Karpas-422 (cell line): ENCODE measurements at regions not wholly inside any gene's neighbourhood (a gene's known extent, or its start where the extent isn't known, plus 50 kb on each side); places are given as distances from the start of the nearest gene placed in this dataset.

Experiments
- DNase-seq: peaks from one replicate; pipeline ENCODE4 v3.0.0-alpha.2; 2015
- H2AFZ ChIP-seq: fragments of 200-600 bp; sonication (generic); 2 replicates; pipeline ENCODE4 v1.6.1; 2014; ENCODE audit warnings: antibody characterized with exemption, low read length, mixed read lengths
- H3K27ac ChIP-seq: fragments of 200-600 bp; sonication (generic); 2 replicates; pipeline ENCODE4 v1.5.1; 2014; ENCODE audit warnings: mild to moderate bottlenecking, low read length, moderate library complexity
- H3K27me3 ChIP-seq: fragments of 200-600 bp; sonication (generic); 2 replicates; pipeline ENCODE4 v1.6.1; 2014; ENCODE audit warnings: low read length, mixed read lengths
- H3K36me3 ChIP-seq: fragments of 200-600 bp; sonication (generic); 2 replicates; pipeline ENCODE4 v1.6.1; 2014; ENCODE audit warnings: low read length, mixed read lengths; ENCODE audit not compliant: insufficient read depth
- H3K4me1 ChIP-seq: fragments of 200-600 bp; sonication (generic); 2 replicates; pipeline ENCODE4 v1.6.1; 2014; ENCODE audit warnings: mild to moderate bottlenecking, low read length, mixed read lengths
- H3K4me2 ChIP-seq: fragments of 200-600 bp; sonication (generic); 2 replicates; pipeline ENCODE4 v1.6.1; 2014; ENCODE audit warnings: low read length, low read depth, mild to moderate bottlenecking; ENCODE audit not compliant: poor library complexity, severe bottlenecking
- H3K4me3 ChIP-seq: fragments of 200-600 bp; sonication (generic); 2 replicates; pipeline ENCODE4 v1.5.1; 2014; ENCODE audit warnings: mild to moderate bottlenecking, antibody characterized with exemption, low read length, mixed read lengths
- H3K79me2 ChIP-seq: fragments of 200-600 bp; sonication (generic); 2 replicates; pipeline ENCODE4 v1.6.1; 2014; ENCODE audit warnings: mild to moderate bottlenecking, low read length, mixed read lengths
- H3K9ac ChIP-seq: fragments of 200-600 bp; sonication (generic); 2 replicates; pipeline ENCODE4 v1.6.0; 2014; ENCODE audit warnings: low read length
- H3K9me2 ChIP-seq: fragments of 200-600 bp; sonication (generic), shearing (Covaris generic); replicated peaks from 2 replicates; pipeline ENCODE4 v1.6.0; 2014; ENCODE audit warnings: mild to moderate bottlenecking, low read length, moderate library complexity; ENCODE audit not compliant: insufficient read depth
- H3K9me3 ChIP-seq: fragments of 300-700, 200-600 bp; sonication (generic); 2 replicates; pipeline ENCODE4 v1.6.1; 2014; ENCODE audit warnings: low read length, mixed read lengths
- H4K20me1 ChIP-seq: fragments of 200-600 bp; sonication (generic); 2 replicates; pipeline ENCODE4 v1.6.1; 2014; ENCODE audit warnings: mild to moderate bottlenecking, antibody characterized with exemption, low read length, low read depth; ENCODE audit not compliant: insufficient read depth

- H3K4me3 ChIP-seq: no peak overlapping the region
- no peaks in the 10 kb centered on the region for H3K36me3 ChIP-seq
- no peaks in the 10 kb centered on the region for H4K20me1 ChIP-seq
- DNase-seq: no peak
- no peaks in the 10 kb centered on the region for H3K9me3 ChIP-seq
- no peak overlapping the region for H2AFZ ChIP-seq
- no peaks in the 10 kb centered on the region for H3K9me2 ChIP-seq
- no peaks in the 10 kb centered on the region; the same call in 1 of the 2 replicates for H3K27me3 ChIP-seq
- H3K9ac ChIP-seq: no peak overlapping the region
- no peaks in the 10 kb centered on the region for H3K79me2 ChIP-seq
- H3K4me2 ChIP-seq: no peak overlapping the region
- no peak overlapping the region for H3K27ac ChIP-seq
- no peaks in the 10 kb centered on the region for H3K4me1 ChIP-seq
Observed at GRCh38 chr6:20279608-20280287, 67.5 kb upstream of the MBOAT1 start.

- H3K4me1 ChIP-seq: no peaks in the 10 kb centered on the region
- no peaks in the 10 kb centered on the region for H4K20me1 ChIP-seq
- H3K27ac ChIP-seq: no peak overlapping the region
- H3K4me3 ChIP-seq: no peak overlapping the region
- no peaks in the 10 kb centered on the region for H3K36me3 ChIP-seq
- no peak overlapping the region for H2AFZ ChIP-seq
- no peaks in the 10 kb centered on the region for H3K79me2 ChIP-seq
- H3K9me3 ChIP-seq: no peaks in the 10 kb centered on the region
- no peak for DNase-seq
- no peak overlapping the region for H3K4me2 ChIP-seq
- H3K9ac ChIP-seq: no peak overlapping the region
- H3K9me2 ChIP-seq: no peaks in the 10 kb centered on the region
- no peaks in the 10 kb centered on the region; the same call in 1 of the 2 replicates for H3K27me3 ChIP-seq
Observed at GRCh38 chr6:20280288-20280621, 68.0 kb upstream of the MBOAT1 start.

GRCh38 chr6:20284672-20285071, 72.4 kb upstream of the MBOAT1 start:
- H3K27me3 ChIP-seq: no peaks in the 10 kb centered on the region; the same call in 1 of the 2 replicates
- H3K9me3 ChIP-seq: no peaks in the 10 kb centered on the region
- no peaks in the 10 kb centered on the region for H3K79me2 ChIP-seq
- H3K9me2 ChIP-seq: no peaks in the 10 kb centered on the region
- no peak overlapping the region for H3K27ac ChIP-seq
- no peak overlapping the region for H2AFZ ChIP-seq
- H4K20me1 ChIP-seq: no peaks in the 10 kb centered on the region
- H3K9ac ChIP-seq: no peak overlapping the region
- DNase-seq: no peak
- H3K36me3 ChIP-seq: no peaks in the 10 kb centered on the region
- H3K4me1 ChIP-seq: no peaks in the 10 kb centered on the region
- no peak overlapping the region for H3K4me3 ChIP-seq
- no peak overlapping the region for H3K4me2 ChIP-seq

- Histone ChIP-seq H3K36me3 (no peaks in the 10 kb centered on the region), H3K27ac (no peak overlapping the region), H3K9me2 (no peaks in the 10 kb centered on the region), H4K20me1 (no peaks in the 10 kb centered on the region), H3K4me3 (no peak overlapping the region), H3K9me3 (no peaks in the 10 kb centered on the region), H3K27me3 (no peaks in the 10 kb centered on the region), H3K9ac (no peak overlapping the region), H3K79me2 (no peaks in the 10 kb centered on the region), H3K4me1 (peaks cover 6% of the 10 kb centered on the region; the same call in 1 of the 2 replicates), H2AFZ (no peak overlapping the region), H3K4me2 (no peak overlapping the region)
- no peak for DNase-seq
Observed at GRCh38 chr6:20286968-20287565, 74.8 kb upstream of the MBOAT1 start.

GRCh38 chr6:20291764-20292580, 79.7 kb upstream of the MBOAT1 start:
- H3K9ac ChIP-seq: peak overlapping the region; percentile 19; the same call in 1 of the 2 replicates
- H3K4me1 ChIP-seq: peaks cover 15% of the 10 kb centered on the region
- no peak overlapping the region for H3K4me3 ChIP-seq
- no peaks in the 10 kb centered on the region for H3K9me2 ChIP-seq
- H2AFZ ChIP-seq: peak overlapping the region; percentile 24; the same call in 1 of the 2 replicates
- no peaks in the 10 kb centered on the region for H4K20me1 ChIP-seq
- H3K9me3 ChIP-seq: no peaks in the 10 kb centered on the region
- no peak overlapping the region for H3K27ac ChIP-seq
- H3K4me2 ChIP-seq: peak overlapping the region; percentile 43
- peak; percentile 89 for DNase-seq
- H3K36me3 ChIP-seq: no peaks in the 10 kb centered on the region
- no peaks in the 10 kb centered on the region for H3K27me3 ChIP-seq
- no peaks in the 10 kb centered on the region for H3K79me2 ChIP-seq

GRCh38 chr6:20292905-20293304, 80.6 kb upstream of the MBOAT1 start:
- Histone ChIP-seq H2AFZ (no peak overlapping the region), H3K9ac (no peak overlapping the region), H3K9me2 (no peaks in the 10 kb centered on the region), H3K27me3 (no peaks in the 10 kb centered on the region), H3K27ac (no peak overlapping the region), H3K9me3 (no peaks in the 10 kb centered on the region), H3K4me2 (no peak overlapping the region), H3K4me1 (peaks cover 15% of the 10 kb centered on the region), H3K36me3 (no peaks in the 10 kb centered on the region), H3K4me3 (no peak overlapping the region), H4K20me1 (no peaks in the 10 kb centered on the region), H3K79me2 (no peaks in the 10 kb centered on the region)
- no peak for DNase-seq

DNA sequence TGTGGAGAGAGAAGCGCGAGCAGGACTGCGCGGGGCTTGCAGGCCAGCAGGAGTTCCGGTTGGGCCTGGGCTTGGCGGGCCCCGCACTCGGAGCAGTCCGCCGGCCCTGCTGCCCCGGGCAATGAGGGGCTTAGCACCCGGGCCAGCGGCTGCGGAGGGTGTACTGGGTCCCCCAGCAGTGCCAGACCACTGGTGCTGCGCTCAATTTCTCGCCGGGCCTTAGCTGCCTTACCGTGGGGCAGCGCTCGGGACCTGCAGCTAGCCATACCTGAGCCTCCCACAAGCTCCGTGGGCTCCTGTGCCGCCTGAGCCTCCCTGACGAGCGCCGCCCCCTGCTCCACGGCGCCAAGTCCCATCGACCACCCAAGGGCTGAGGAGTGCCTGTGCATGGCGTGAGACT, 89.0 kb upstream of the MBOAT1 start:
- Histone ChIP-seq H2AFZ (no peak overlapping the region), H3K4me1 (peaks cover 7% of the 10 kb centered on the region), H3K79me2 (no peaks in the 10 kb centered on the region), H3K27me3 (no peaks in the 10 kb centered on the region), H3K27ac (no peak overlapping the region), H3K36me3 (no peaks in the 10 kb centered on the region), H3K9me3 (no peaks in the 10 kb centered on the region), H3K4me3 (no peak overlapping the region), H3K9me2 (no peaks in the 10 kb centered on the region), H3K4me2 (no peak overlapping the region), H3K9ac (no peak overlapping the region), H4K20me1 (no peaks in the 10 kb centered on the region)
- DNase-seq: no peak

GRCh38 chr6:20302168-20302567, 89.9 kb upstream of the MBOAT1 start:
- Histone ChIP-seq H3K9me3 (no peaks in the 10 kb centered on the region), H3K4me2 (no peak overlapping the region), H4K20me1 (no peaks in the 10 kb centered on the region), H3K79me2 (no peaks in the 10 kb centered on the region), H3K9me2 (no peaks in the 10 kb centered on the region), H3K27me3 (no peaks in the 10 kb centered on the region), H3K27ac (no peak overlapping the region), H3K36me3 (no peaks in the 10 kb centered on the region), H3K4me3 (no peak overlapping the region), H3K4me1 (no peaks in the 10 kb centered on the region), H2AFZ (no peak overlapping the region), H3K9ac (no peak overlapping the region)
- DNase-seq: no peak
